Chondrocyte (in vitro differentiated cells): ENCODE measurements at regions not wholly inside any gene's neighbourhood (a gene's known extent, or its start where the extent isn't known, plus 50 kb on each side); places are given as distances from the start of the nearest gene placed in this dataset.

ENCODE experiments used
- DNase-seq: peaks from one replicate; pipeline ENCODE4 v3.0.0; 2021; ENCODE audit warnings: mixed read lengths, low spot score
- H3K27ac Mint-ChIP-seq: one replicate; pipeline ENCODE4 v1.8.0; 2021; ENCODE audit warnings: mild to moderate bottlenecking, moderate library complexity, mixed read lengths; ENCODE audit not compliant: unreplicated experiment
- H3K27me3 Mint-ChIP-seq: 2 replicates; pipeline ENCODE4 v1.8.0; 2021; ENCODE audit warnings: low read depth, mixed read lengths
- H3K36me3 Mint-ChIP-seq: 2 replicates; pipeline ENCODE4 v1.8.0; 2021; ENCODE audit warnings: low read depth, mixed read lengths
- H3K4me1 Mint-ChIP-seq: 2 replicates; pipeline ENCODE4 v1.8.0; 2021; ENCODE audit warnings: low read depth, mild to moderate bottlenecking, mixed read lengths
- H3K4me3 Mint-ChIP-seq: one replicate; pipeline ENCODE4 v1.8.0; 2021; ENCODE audit warnings: mild to moderate bottlenecking, moderate library complexity, mixed read lengths; ENCODE audit not compliant: unreplicated experiment
- H3K9me3 Mint-ChIP-seq: 2 replicates; pipeline ENCODE4 v1.8.0; 2021; ENCODE audit warnings: low read depth, mixed read lengths
- TF ChIP-seq, protein P1 (sequence below): fragments of 200-600 bp; sonication (generic); IDR thresholded peaks from 2 replicates; pipeline ENCODE4 v1.5.0; 2021; ENCODE audit warnings: antibody characterized with exemption, mild to moderate bottlenecking, moderate library complexity

GRCh38 chr14:83217492-83217891 is 1683.8 kb upstream of the SEL1L start:
- Mint-ChIP-seq H3K4me3 (no peak overlapping the region), H3K27me3 (peaks cover 5% of the 10 kb centered on the region), H3K4me1 (peaks cover 8% of the 10 kb centered on the region), H3K27ac (no peak overlapping the region), H3K36me3 (peaks cover 2% of the 10 kb centered on the region), H3K9me3 (peaks cover 11% of the 10 kb centered on the region)
- DNase-seq: no peak
- TF ChIP-seq, protein P1, sequence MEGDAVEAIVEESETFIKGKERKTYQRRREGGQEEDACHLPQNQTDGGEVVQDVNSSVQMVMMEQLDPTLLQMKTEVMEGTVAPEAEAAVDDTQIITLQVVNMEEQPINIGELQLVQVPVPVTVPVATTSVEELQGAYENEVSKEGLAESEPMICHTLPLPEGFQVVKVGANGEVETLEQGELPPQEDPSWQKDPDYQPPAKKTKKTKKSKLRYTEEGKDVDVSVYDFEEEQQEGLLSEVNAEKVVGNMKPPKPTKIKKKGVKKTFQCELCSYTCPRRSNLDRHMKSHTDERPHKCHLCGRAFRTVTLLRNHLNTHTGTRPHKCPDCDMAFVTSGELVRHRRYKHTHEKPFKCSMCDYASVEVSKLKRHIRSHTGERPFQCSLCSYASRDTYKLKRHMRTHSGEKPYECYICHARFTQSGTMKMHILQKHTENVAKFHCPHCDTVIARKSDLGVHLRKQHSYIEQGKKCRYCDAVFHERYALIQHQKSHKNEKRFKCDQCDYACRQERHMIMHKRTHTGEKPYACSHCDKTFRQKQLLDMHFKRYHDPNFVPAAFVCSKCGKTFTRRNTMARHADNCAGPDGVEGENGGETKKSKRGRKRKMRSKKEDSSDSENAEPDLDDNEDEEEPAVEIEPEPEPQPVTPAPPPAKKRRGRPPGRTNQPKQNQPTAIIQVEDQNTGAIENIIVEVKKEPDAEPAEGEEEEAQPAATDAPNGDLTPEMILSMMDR: peak; percentile 27

- Mint-ChIP-seq H3K4me3 (no peak overlapping the region), H3K27me3 (no peaks in the 10 kb centered on the region), H3K4me1 (no peaks in the 10 kb centered on the region), H3K27ac (no peak overlapping the region), H3K36me3 (no peaks in the 10 kb centered on the region), H3K9me3 (no peaks in the 10 kb centered on the region)
- DNase-seq: no peak
- TF ChIP-seq, protein P1: no peak
Observed at GRCh38 chr14:83247924-83248639, 1714.4 kb upstream of the SEL1L start.

DNA sequence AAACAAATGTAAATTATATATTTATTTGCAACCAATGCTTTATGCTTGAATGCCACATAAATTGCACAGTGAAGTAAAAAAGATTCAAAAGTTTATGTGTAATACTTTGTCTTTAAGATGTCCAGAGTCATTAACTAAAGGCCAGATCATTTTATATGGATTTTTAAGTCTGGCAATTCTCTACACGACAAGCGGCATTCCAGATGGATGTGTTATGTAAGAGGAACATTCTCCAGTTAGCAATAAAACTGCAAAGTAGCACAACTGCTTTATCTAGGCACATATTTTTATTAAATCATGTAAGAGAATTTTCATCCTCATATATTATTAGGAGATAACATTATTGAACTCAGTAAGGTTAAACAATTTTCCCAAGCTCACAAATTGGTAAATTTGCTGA is 1717.7 kb upstream of the SEL1L start:
- TF ChIP-seq, protein P1: no peak
- no peak for DNase-seq
- Mint-ChIP-seq H3K4me3 (no peak overlapping the region), H3K27ac (no peak overlapping the region), H3K4me1 (no peaks in the 10 kb centered on the region), H3K27me3 (no peaks in the 10 kb centered on the region), H3K9me3 (no peaks in the 10 kb centered on the region), H3K36me3 (no peaks in the 10 kb centered on the region)

- Mint-ChIP-seq H3K9me3 (no peaks in the 10 kb centered on the region), H3K27me3 (no peaks in the 10 kb centered on the region), H3K4me1 (no peaks in the 10 kb centered on the region), H3K4me3 (no peak overlapping the region), H3K36me3 (no peaks in the 10 kb centered on the region), H3K27ac (no peak overlapping the region)
- TF ChIP-seq, protein P1: no peak
- no peak for DNase-seq
Observed at GRCh38 chr14:83253870-83254269, 1720.2 kb upstream of the SEL1L start.

- no peak for DNase-seq
- TF ChIP-seq, protein P1: no peak
- Mint-ChIP-seq H3K4me1 (no peaks in the 10 kb centered on the region), H3K9me3 (no peaks in the 10 kb centered on the region), H3K27ac (no peak overlapping the region), H3K4me3 (no peak overlapping the region), H3K27me3 (no peaks in the 10 kb centered on the region), H3K36me3 (no peaks in the 10 kb centered on the region)
Observed at GRCh38 chr14:83255015-83255726, 1721.5 kb upstream of the SEL1L start.
